AG10803 (cell line): ENCODE measurements at regions not wholly inside any gene's neighbourhood (a gene's known extent, or its start where the extent isn't known, plus 50 kb on each side); places are given as distances from the start of the nearest gene placed in this dataset.
"Not testable (repeated sequence)": the region's sequence is repeated elsewhere in the genome, so short reads cannot be mapped to it uniquely, and the experiment has no call there.

Experiments
- DNase-seq: peaks from one replicate; pipeline ENCODE4 v3.0.0; 2010; ENCODE audit warnings: low read depth
- H3K4me3 ChIP-seq: 2 replicates; pipeline ENCODE4 v1.5.1; 2011; ENCODE audit warnings: mild to moderate bottlenecking, low read length, control low read depth
- CTCF ChIP-seq: conservative IDR thresholded peaks from 2 replicates; pipeline ENCODE4 v1.5.1; 2011; ENCODE audit warnings: mild to moderate bottlenecking, low read length, control low read depth, inconsistent platforms

GRCh38 chr4:66565801-66566200 is 895.5 kb upstream of the EPHA5 start:
- no peak for TF ChIP-seq CTCF
- H3K4me3 ChIP-seq, result no peak overlapping the region
- DNase-seq, result no peak

GRCh38 chr4:66564901-66565651 is 894.8 kb upstream of the EPHA5 start:
- DNase-seq, result peak; percentile 65
- TF ChIP-seq CTCF, result no peak
- H3K4me3 ChIP-seq, result no peak overlapping the region

GRCh38 chr4:66562276-66562806 is 892.1 kb upstream of the EPHA5 start:
- TF ChIP-seq CTCF, result no peak
- no peak overlapping the region for H3K4me3 ChIP-seq
- DNase-seq, result peak; percentile 13

- DNase-seq, H3K4me3 ChIP-seq: not testable (repeated sequence)
Observed at GRCh38 chr4:66561465-66562053, 891.3 kb upstream of the EPHA5 start.

DNA sequence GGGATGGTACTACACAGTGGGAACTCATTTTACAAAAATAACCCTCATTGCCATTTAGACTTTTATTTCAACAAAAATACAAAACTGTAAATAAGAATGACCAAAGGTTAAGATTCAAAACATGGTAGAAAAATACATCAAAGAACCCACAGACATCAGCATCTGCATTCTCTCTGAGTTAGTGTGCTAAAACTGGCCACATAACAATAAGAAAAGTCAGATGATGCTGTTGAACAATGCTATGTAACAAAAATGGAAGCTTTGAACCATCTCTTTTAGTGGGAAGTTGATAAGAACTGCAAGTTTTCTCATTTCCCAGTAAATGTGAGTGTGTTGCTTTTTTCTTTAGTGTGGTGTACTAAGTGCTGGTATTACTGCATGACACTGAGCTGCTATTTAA is 888.4 kb upstream of the EPHA5 start:
- no peak for TF ChIP-seq CTCF
- H3K4me3 ChIP-seq, result no peak overlapping the region
- DNase-seq, result peak; percentile 5

GRCh38 chr4:66556651-66557278 is 886.5 kb upstream of the EPHA5 start:
- no peak for TF ChIP-seq CTCF
- DNase-seq, result no peak
- no peak overlapping the region for H3K4me3 ChIP-seq

DNA sequence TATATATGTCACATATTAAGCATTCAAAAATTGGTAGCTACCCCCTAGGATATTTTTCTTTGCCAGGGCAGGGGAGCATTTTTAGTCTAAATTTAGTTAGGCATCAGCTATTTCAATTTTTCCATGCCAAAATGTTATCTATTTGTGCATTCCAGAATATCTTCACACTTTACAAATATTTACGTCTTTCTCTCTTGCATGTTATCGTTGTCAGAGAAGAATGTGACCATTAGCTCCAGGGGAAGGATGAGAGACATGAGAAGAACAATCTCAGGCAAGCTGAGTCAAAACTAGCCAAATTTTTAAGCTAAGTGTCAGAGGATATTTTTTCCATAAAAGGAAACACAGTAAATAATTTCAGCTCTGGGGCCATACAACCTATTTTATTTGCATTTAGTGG is 885.0 kb upstream of the EPHA5 start:
- DNase-seq, result peak; percentile 33
- no peak overlapping the region for H3K4me3 ChIP-seq
- TF ChIP-seq CTCF, result no peak
